Suprapubic skin (tissue), 4 donors: ENCODE measurements at regions not wholly inside any gene's neighbourhood (a gene's known extent, or its start where the extent isn't known, plus 50 kb on each side); places are given as distances from the start of the nearest gene placed in this dataset.

Experiments
- CTCF ChIP-seq, 2 donors: fragments of 200-600 bp in 1 of 2; fragments of 450-650 bp in 1 of 2; sonication (generic) in 1 of 2; IDR thresholded peaks; one replicate each; pipeline ENCODE4 v1.5.1; 2016 to 2019; ENCODE audit warnings: antibody characterized with exemption in 2 of 2, mild to moderate bottlenecking in 1 of 2, moderate library complexity in 1 of 2
- EP300 ChIP-seq: sonication (generic); formaldehyde crosslinking; IDR thresholded peaks from one replicate; pipeline ENCODE4 v1.6.1; 2017; ENCODE audit warnings: antibody characterized with exemption
- POLR2A ChIP-seq, 2 donors: fragments of 450-650 bp; IDR thresholded peaks; one replicate each; pipeline ENCODE4 v1.6.1; 2017; ENCODE audit warnings: antibody characterized with exemption in 2 of 2, mild to moderate bottlenecking in 2 of 2, moderate library complexity in 2 of 2
- POLR2AphosphoS5 ChIP-seq, 3 donors: sonication (generic); formaldehyde crosslinking; IDR thresholded peaks; one replicate each; pipeline ENCODE4 v1.6.1; 2017; ENCODE audit warnings: antibody characterized with exemption in 3 of 3

- TF ChIP-seq CTCF (IDR thresholded peaks at IDR 0.05) (no peak), POLR2AphosphoS5 (IDR thresholded peaks at IDR 0.05) (no peak), EP300 (no peak), POLR2A (IDR thresholded peaks at IDR 0.05) (no peak)
Measured at GRCh38 chr13:110012102-110012739, 225.8 kb upstream of the IRS2 start.
